Suprapubic skin (tissue), 4 donors: ENCODE measurements at regions not wholly inside any gene's neighbourhood (a gene's known extent, or its start where the extent isn't known, plus 50 kb on each side); places are given as distances from the start of the nearest gene placed in this dataset.

Source experiments
- POLR2A ChIP-seq, 2 donors: fragments of 450-650 bp; IDR thresholded peaks; one replicate each; pipeline ENCODE4 v1.6.1; 2017; ENCODE audit warnings: antibody characterized with exemption in 2 of 2, mild to moderate bottlenecking in 2 of 2, moderate library complexity in 2 of 2
- POLR2AphosphoS5 ChIP-seq, 3 donors: sonication (generic); formaldehyde crosslinking; IDR thresholded peaks; one replicate each; pipeline ENCODE4 v1.6.1; 2017; ENCODE audit warnings: antibody characterized with exemption in 3 of 3
- TF ChIP-seq, protein P1 (sequence below), 2 donors: fragments of 200-600 bp in 1 of 2; fragments of 450-650 bp in 1 of 2; sonication (generic) in 1 of 2; IDR thresholded peaks; one replicate each; pipeline ENCODE4 v1.5.1; 2016 to 2019; ENCODE audit warnings: antibody characterized with exemption in 2 of 2, mild to moderate bottlenecking in 1 of 2, moderate library complexity in 1 of 2

DNA sequence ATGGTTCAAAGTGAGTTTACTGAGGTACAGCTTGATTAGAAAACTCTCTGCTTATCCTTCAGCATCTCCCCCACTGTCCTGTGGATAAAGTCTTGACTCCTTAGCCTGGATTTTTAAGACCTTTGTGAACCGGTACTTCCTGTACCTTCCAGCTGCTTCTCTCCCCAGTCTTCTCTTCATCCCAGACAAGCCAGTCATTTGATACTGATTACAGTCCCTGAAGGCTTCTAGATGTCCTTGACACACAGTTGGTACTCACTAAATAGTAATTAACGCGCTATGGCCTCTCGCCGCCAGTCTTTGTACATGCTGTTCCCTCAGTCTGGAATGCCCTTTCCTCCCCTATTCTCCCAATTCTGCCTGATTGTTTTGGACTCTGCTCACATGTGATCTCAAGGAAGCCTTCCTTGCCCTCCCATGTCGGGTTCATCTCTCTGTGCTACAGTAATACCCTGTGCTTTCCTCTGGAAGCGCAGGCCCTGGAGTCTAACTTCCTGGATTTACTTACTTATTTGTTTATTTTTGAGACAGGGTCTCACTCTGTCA is 50.6 kb upstream of the PTGR2 start:
- TF ChIP-seq, protein P1, sequence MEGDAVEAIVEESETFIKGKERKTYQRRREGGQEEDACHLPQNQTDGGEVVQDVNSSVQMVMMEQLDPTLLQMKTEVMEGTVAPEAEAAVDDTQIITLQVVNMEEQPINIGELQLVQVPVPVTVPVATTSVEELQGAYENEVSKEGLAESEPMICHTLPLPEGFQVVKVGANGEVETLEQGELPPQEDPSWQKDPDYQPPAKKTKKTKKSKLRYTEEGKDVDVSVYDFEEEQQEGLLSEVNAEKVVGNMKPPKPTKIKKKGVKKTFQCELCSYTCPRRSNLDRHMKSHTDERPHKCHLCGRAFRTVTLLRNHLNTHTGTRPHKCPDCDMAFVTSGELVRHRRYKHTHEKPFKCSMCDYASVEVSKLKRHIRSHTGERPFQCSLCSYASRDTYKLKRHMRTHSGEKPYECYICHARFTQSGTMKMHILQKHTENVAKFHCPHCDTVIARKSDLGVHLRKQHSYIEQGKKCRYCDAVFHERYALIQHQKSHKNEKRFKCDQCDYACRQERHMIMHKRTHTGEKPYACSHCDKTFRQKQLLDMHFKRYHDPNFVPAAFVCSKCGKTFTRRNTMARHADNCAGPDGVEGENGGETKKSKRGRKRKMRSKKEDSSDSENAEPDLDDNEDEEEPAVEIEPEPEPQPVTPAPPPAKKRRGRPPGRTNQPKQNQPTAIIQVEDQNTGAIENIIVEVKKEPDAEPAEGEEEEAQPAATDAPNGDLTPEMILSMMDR (IDR thresholded peaks at IDR 0.05), result no peak
- no peak for TF ChIP-seq POLR2A (IDR thresholded peaks at IDR 0.05)
- no peak for TF ChIP-seq POLR2AphosphoS5 (IDR thresholded peaks at IDR 0.05)
